Ishikawa (cell line): ENCODE measurements at regions not wholly inside any gene's neighbourhood (a gene's known extent, or its start where the extent isn't known, plus 50 kb on each side); places are given as distances from the start of the nearest gene placed in this dataset.

Source experiments
- CREB1 ChIP-seq: IDR thresholded peaks from 2 replicates; pipeline ENCODE4 v1.6.1; 2012; ENCODE audit warnings: low read depth
- EGR1 ChIP-seq: IDR thresholded peaks from 2 replicates; pipeline ENCODE4 v1.6.1; 2012
- EP300 ChIP-seq: IDR thresholded peaks from 2 replicates; pipeline ENCODE4 v1.6.1; 2012; ENCODE audit warnings: borderline replicate concordance
- FOXM1 ChIP-seq: IDR thresholded peaks from 2 replicates; pipeline ENCODE4 v1.6.1; 2012; ENCODE audit warnings: low read depth, borderline replicate concordance
- MAX ChIP-seq: IDR thresholded peaks from 2 replicates; pipeline ENCODE4 v1.6.1; 2012
- NFIC ChIP-seq: IDR thresholded peaks from 2 replicates; pipeline ENCODE4 v1.6.1; 2012
- RAD21 ChIP-seq: IDR thresholded peaks from 2 replicates; pipeline ENCODE4 v1.6.1; 2012; ENCODE audit warnings: low read depth
- REST ChIP-seq: IDR thresholded peaks from 2 replicates; pipeline ENCODE4 v1.6.1; 2012; ENCODE audit warnings: low read depth, mild to moderate bottlenecking
- TAF1 ChIP-seq: IDR thresholded peaks from 2 replicates; pipeline ENCODE4 v1.6.1; 2012; ENCODE audit warnings: low read depth, mild to moderate bottlenecking
- TCF12 ChIP-seq: IDR thresholded peaks from 2 replicates; pipeline ENCODE4 v1.6.1; 2012; ENCODE audit warnings: low read depth
- TEAD4 ChIP-seq: IDR thresholded peaks from 2 replicates; pipeline ENCODE4 v1.6.1; 2012
- USF1 ChIP-seq: IDR thresholded peaks from 2 replicates; pipeline ENCODE4 v1.6.1; 2012

- TF ChIP-seq RAD21 (no peak), NFIC (no peak), TAF1 (no peak), USF1 (no peak), CREB1 (no peak), MAX (no peak), EP300 (no peak), REST (no peak), TEAD4 (no peak), EGR1 (no peak), FOXM1 (no peak), TCF12 (no peak)
Observed at GRCh38 chr3:115248274-115248673, 101.2 kb upstream of the ZBTB20 start.
